Smooth muscle cell (in vitro differentiated cells): ENCODE measurements at regions not wholly inside any gene's neighbourhood (a gene's known extent, or its start where the extent isn't known, plus 50 kb on each side); places are given as distances from the start of the nearest gene placed in this dataset.

Source experiments
- DNase-seq: peaks from one replicate; lab custom pipeline; 2025; ENCODE audit not compliant: unreplicated experiment; lab: John Stamatoyannopoulos, UW
- H2AFZ ChIP-seq: fragments of 200-600 bp; sonication (generic); 2 replicates; pipeline ENCODE4 v1.6.0; 2016; ENCODE audit warnings: antibody characterized with exemption, low read depth, mild to moderate bottlenecking
- H3F3A ChIP-seq: fragments of 200-600 bp; sonication (generic); 2 replicates; pipeline ENCODE4 v1.6.0; 2017; ENCODE audit warnings: antibody characterized with exemption, low read depth
- H3K27ac ChIP-seq: fragments of 200-600 bp; sonication (generic); 2 replicates; pipeline ENCODE4 v1.5.1; 2016; ENCODE audit warnings: low read depth, mild to moderate bottlenecking
- H3K27me3 ChIP-seq: fragments of 200-600 bp; sonication (generic); 2 replicates; pipeline ENCODE4 v1.6.1; 2016; ENCODE audit warnings: low read depth, mild to moderate bottlenecking
- H3K36me3 ChIP-seq: fragments of 200-600 bp; sonication (generic); 2 replicates; pipeline ENCODE4 v1.5.1; 2016; ENCODE audit warnings: low read depth
- H3K4me1 ChIP-seq: fragments of 200-600 bp; sonication (generic); 2 replicates; pipeline ENCODE4 v1.5.1; 2016; ENCODE audit warnings: low read depth
- H3K4me2 ChIP-seq: fragments of 200-600 bp; sonication (generic); 2 replicates; pipeline ENCODE4 v1.6.0; 2016; ENCODE audit warnings: mild to moderate bottlenecking
- H3K4me3 ChIP-seq: fragments of 200-600 bp; sonication (generic); 2 replicates; pipeline ENCODE4 v1.5.1; 2016; ENCODE audit warnings: mild to moderate bottlenecking
- H3K79me2 ChIP-seq: fragments of 200-600 bp; sonication (generic); 2 replicates; pipeline ENCODE4 v1.6.0; 2016; ENCODE audit warnings: low read depth, mild to moderate bottlenecking
- H3K9ac ChIP-seq: fragments of 200-600 bp; sonication (generic); 2 replicates; pipeline ENCODE4 v1.6.0; 2016; ENCODE audit warnings: low read depth
- H3K9me3 ChIP-seq: fragments of 200-600 bp; sonication (generic); replicated peaks from 2 replicates; pipeline ENCODE4 v1.5.1; 2016; ENCODE audit warnings: low read depth
- H4K20me1 ChIP-seq: fragments of 200-600 bp; sonication (generic); 2 replicates; pipeline ENCODE4 v1.6.0; 2016; ENCODE audit warnings: low read depth
- WGBS: methylation state at CpG from one replicate; pipeline ENCODE4 v1.1.7; 2016; ENCODE audit warnings: low lambda C conversion rate; 5-methylcytosine and 5-hydroxymethylcytosine counted together
- TF ChIP-seq, protein P1 (sequence below): fragments of 200-600 bp; sonication (generic); IDR thresholded peaks from 2 replicates; pipeline ENCODE4 v1.5.1; 2017; ENCODE audit warnings: borderline replicate concordance, mild to moderate bottlenecking, antibody characterized with exemption; ENCODE audit not compliant: insufficient read depth, poor library complexity, severe bottlenecking

DNA sequence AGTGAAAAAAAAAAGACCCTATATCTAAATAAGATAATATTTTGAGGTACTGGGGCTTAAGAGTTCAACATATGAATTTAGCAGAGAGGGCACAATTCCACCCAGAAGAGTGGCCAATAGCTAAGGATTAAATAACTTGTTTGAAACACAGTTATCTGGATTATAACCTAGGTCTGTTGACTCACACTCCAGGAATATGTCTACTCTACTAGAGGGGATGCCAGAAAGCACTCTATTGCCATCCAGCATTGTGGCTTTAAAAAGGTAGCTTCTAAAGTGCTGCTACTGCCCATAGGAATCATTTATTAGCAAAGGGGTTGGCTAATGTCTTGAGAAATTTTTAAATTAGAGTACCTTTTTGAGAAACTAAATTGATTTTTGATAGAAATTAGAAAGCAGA, 102.2 kb downstream of the PPP1R3A start:
- H3K27me3 ChIP-seq, result no peaks in the 10 kb centered on the region
- no peak overlapping the region for H3K27ac ChIP-seq
- no peaks in the 10 kb centered on the region for H3K9me3 ChIP-seq
- no peaks in the 10 kb centered on the region for H3F3A ChIP-seq
- no peak overlapping the region for H2AFZ ChIP-seq
- no peak overlapping the region for H3K9ac ChIP-seq
- H3K4me1 ChIP-seq, result no peaks in the 10 kb centered on the region
- no peak for DNase-seq
- no peak overlapping the region for H3K4me3 ChIP-seq
- TF ChIP-seq, protein P1, sequence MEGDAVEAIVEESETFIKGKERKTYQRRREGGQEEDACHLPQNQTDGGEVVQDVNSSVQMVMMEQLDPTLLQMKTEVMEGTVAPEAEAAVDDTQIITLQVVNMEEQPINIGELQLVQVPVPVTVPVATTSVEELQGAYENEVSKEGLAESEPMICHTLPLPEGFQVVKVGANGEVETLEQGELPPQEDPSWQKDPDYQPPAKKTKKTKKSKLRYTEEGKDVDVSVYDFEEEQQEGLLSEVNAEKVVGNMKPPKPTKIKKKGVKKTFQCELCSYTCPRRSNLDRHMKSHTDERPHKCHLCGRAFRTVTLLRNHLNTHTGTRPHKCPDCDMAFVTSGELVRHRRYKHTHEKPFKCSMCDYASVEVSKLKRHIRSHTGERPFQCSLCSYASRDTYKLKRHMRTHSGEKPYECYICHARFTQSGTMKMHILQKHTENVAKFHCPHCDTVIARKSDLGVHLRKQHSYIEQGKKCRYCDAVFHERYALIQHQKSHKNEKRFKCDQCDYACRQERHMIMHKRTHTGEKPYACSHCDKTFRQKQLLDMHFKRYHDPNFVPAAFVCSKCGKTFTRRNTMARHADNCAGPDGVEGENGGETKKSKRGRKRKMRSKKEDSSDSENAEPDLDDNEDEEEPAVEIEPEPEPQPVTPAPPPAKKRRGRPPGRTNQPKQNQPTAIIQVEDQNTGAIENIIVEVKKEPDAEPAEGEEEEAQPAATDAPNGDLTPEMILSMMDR, result no peak
- no peaks in the 10 kb centered on the region for H3K36me3 ChIP-seq
- H3K4me2 ChIP-seq, result no peak overlapping the region
- H3K79me2 ChIP-seq, result no peaks in the 10 kb centered on the region
- no peaks in the 10 kb centered on the region for H4K20me1 ChIP-seq

GRCh38 chr7:113813471-113813870, 105.3 kb downstream of the PPP1R3A start:
- Histone ChIP-seq H3F3A (no peaks in the 10 kb centered on the region), H3K79me2 (no peaks in the 10 kb centered on the region), H2AFZ (no peak overlapping the region), H3K27me3 (no peaks in the 10 kb centered on the region), H3K4me3 (no peak overlapping the region), H3K9me3 (no peaks in the 10 kb centered on the region), H3K27ac (no peak overlapping the region), H4K20me1 (no peaks in the 10 kb centered on the region), H3K4me1 (no peaks in the 10 kb centered on the region), H3K36me3 (no peaks in the 10 kb centered on the region), H3K9ac (no peak overlapping the region), H3K4me2 (no peak overlapping the region)
- TF ChIP-seq, protein P1, result no peak
- no peak for DNase-seq
- 59% methylated on average over 1 of the region's 1 CpG for WGBS

DNA sequence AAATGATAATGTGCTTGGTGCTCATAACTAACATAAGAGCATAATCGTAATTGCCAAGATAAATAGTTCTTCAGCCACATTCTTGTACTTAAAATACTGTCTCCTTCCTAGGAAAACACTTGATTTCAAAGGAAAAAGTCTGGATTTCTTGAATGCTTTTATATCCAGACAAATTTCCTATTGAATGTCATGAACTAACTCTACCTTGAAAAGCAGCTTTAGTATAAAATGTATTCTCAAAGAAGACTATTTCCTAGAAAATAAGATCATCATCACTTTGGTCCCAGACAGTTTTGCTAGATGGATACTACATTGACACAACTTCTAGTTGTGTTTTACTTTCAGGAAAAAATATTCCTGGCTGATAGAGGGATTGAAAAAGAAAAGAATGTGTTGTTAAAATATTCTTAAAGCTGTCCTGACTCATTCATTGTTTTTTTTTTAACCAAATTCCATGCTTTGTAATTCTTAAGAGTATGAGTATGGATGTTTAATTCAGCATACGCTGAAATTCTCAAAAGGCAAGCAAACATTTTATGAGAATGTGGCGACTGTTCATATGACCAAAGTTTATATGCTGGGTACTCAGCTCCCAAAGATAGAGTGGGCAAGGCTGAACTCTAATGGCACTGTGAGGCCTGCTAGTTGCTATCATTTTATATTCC, 106.1 kb downstream of the PPP1R3A start:
- no peaks in the 10 kb centered on the region for H3K9me3 ChIP-seq
- no peak for DNase-seq
- H4K20me1 ChIP-seq, result no peaks in the 10 kb centered on the region
- no peaks in the 10 kb centered on the region for H3K79me2 ChIP-seq
- H3K27ac ChIP-seq, result no peak overlapping the region
- H3K4me1 ChIP-seq, result no peaks in the 10 kb centered on the region
- H2AFZ ChIP-seq, result no peak overlapping the region
- WGBS, result 93% methylated on average over 3 of the region's 3 CpGs
- no peaks in the 10 kb centered on the region for H3F3A ChIP-seq
- no peaks in the 10 kb centered on the region for H3K27me3 ChIP-seq
- H3K4me2 ChIP-seq, result no peak overlapping the region
- H3K9ac ChIP-seq, result no peak overlapping the region
- H3K4me3 ChIP-seq, result no peak overlapping the region
- TF ChIP-seq, protein P1, result no peak
- H3K36me3 ChIP-seq, result no peaks in the 10 kb centered on the region

GRCh38 chr7:113810080-113810744, 108.6 kb downstream of the PPP1R3A start:
- Histone ChIP-seq H3K9me3 (no peaks in the 10 kb centered on the region), H3K9ac (no peak overlapping the region), H3K4me1 (no peaks in the 10 kb centered on the region), H3K27me3 (no peaks in the 10 kb centered on the region), H3F3A (no peaks in the 10 kb centered on the region), H3K79me2 (no peaks in the 10 kb centered on the region), H3K4me3 (no peak overlapping the region), H3K4me2 (no peak overlapping the region), H3K27ac (no peak overlapping the region), H3K36me3 (no peaks in the 10 kb centered on the region), H4K20me1 (no peaks in the 10 kb centered on the region), H2AFZ (no peak overlapping the region)
- TF ChIP-seq, protein P1, result no peak
- 93% methylated on average over 1 of the region's 1 CpG for WGBS
- no peak for DNase-seq
